Endothelial cell of umbilical vein (primary cell): ENCODE measurements at regions not wholly inside any gene's neighbourhood (a gene's known extent, or its start where the extent isn't known, plus 50 kb on each side); places are given as distances from the start of the nearest gene placed in this dataset.

Source experiments
- CTCF ChIP-seq, 2 donors: IDR thresholded peaks; 1 replicate in 1 of 2; 2 replicates in 1 of 2; pipeline ENCODE4 v1.5.1; 2011; ENCODE audit warnings: low read length in 2 of 2, mild to moderate bottlenecking in 2 of 2, moderate library complexity in 2 of 2, control low read depth in 1 of 2, inconsistent platforms in 1 of 2, low read depth in 1 of 2; ENCODE audit not compliant: insufficient read depth in 1 of 2; ENCODE audit errors: extremely low read depth in 1 of 2
- JUN ChIP-seq: IDR thresholded peaks from 2 replicates; pipeline ENCODE4 v1.6.1; 2011; ENCODE audit warnings: borderline replicate concordance, low read depth; ENCODE audit not compliant: insufficient read length, insufficient read depth
- MAX ChIP-seq: IDR thresholded peaks from 2 replicates; pipeline ENCODE4 v1.6.1; 2011; ENCODE audit not compliant: insufficient read depth, insufficient read length
- MYC ChIP-seq: IDR thresholded peaks from one replicate; pipeline ENCODE4 v1.6.1; 2011; ENCODE audit warnings: mild to moderate bottlenecking, low read depth, low read length
- POLR2AphosphoS5 ChIP-seq: IDR thresholded peaks from 2 replicates; pipeline ENCODE4 v1.6.1; 2012; ENCODE audit warnings: low read depth, mild to moderate bottlenecking, control low read depth, low read length, moderate library complexity; ENCODE audit not compliant: insufficient read depth

GRCh38 chr4:184911310-184911709, 85.5 kb upstream of the ACSL1 start:
- no peak for TF ChIP-seq CTCF (IDR thresholded peaks at IDR 0.05; ENCODE audit: extremely low read depth in 1 of 2, insufficient read depth in 1 of 2, low read depth in 1 of 2, low read length in 2 of 2)
- TF ChIP-seq MAX, result no peak
- TF ChIP-seq JUN, result no peak
- no peak for TF ChIP-seq POLR2AphosphoS5
- TF ChIP-seq MYC, result no peak
